HG03139 (cell line): ENCODE measurements at regions not wholly inside any gene's neighbourhood (a gene's known extent, or its start where the extent isn't known, plus 50 kb on each side); places are given as distances from the start of the nearest gene placed in this dataset.
"Not testable (repeated sequence)": the region's sequence is repeated elsewhere in the genome, so short reads cannot be mapped to it uniquely, and the experiment has no call there.

Source experiments
- ATAC-seq: cut with Tn5 transposase; IDR thresholded peaks from one replicate; pipeline ENCODE4 v1.9.1; 2021; ENCODE audit not compliant: unreplicated experiment

DNA sequence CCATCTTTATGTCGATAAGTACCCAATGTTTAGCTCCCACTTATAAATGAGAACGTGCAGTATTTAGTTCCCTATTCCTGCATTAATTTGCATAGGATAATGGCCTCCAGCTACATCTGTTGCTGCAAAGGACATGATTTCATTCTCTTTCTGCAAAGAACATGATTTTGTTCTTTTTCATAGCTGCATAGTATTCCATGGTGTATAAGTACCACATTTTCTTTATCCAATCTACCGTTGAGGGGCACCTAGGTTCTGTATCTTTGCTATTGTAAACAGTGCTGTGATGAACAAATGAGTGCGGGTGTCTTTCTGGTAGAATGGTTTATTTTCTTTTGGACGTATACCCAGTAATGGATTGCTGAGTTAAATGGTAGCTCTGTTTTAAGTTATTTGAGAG, 63.0 kb downstream of the HLX start:
- ATAC-seq: no peak

DNA sequence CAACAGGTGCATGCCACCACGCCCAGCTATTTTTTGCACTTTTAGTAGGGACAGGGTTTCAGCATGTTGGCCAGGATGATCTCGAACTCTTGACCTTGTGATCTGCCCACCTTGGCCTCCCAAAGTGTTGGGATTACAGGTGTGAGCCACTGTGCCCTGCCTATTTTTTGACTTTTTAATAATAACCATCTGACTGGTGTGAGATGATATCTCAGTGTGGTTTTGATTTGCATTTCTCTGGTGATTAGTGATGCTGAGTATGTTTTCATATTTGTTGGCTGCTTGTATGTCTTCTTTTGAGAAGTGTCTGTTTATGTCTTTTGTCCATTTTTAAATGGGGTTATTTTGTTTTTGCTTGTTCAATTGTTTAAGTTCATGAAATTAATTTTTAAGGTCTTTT, 63.7 kb downstream of the HLX start:
- ATAC-seq: not testable (repeated sequence)

DNA sequence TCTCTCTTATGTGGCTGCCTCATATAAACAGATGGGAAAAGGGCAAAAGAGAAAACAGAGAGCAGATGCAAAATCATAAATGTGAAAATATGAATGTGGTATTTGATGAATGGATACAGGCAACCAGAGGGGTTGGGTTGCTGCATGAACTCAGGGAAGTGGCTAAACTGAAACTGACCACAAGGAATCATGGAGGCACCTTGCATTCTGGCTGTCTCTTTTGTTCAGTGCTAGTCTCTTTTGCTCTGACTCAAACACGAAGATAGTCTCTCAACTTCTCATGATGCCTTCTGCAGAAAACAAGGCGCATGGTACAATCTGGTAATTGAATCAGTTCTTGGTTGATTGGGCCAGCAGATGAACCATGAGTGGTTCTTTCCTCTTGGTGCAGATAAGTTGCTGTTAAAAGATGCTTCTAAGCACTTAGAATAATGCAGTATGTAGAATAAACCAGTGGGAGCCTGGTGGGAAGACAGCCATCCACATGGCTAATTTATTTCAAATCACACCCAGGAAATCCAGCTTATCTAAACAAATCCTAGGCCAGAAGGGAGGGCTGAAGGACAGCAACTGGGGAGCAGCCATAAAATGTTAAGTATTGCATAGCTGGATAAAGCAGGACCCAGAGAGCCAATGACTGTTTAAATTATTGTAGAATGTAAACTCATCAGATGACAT, 64.2 kb downstream of the HLX start:
- no peak for ATAC-seq

- ATAC-seq: no peak
Observed at GRCh38 chr1:220950576-220950975, 71.3 kb downstream of the HLX start.

DNA sequence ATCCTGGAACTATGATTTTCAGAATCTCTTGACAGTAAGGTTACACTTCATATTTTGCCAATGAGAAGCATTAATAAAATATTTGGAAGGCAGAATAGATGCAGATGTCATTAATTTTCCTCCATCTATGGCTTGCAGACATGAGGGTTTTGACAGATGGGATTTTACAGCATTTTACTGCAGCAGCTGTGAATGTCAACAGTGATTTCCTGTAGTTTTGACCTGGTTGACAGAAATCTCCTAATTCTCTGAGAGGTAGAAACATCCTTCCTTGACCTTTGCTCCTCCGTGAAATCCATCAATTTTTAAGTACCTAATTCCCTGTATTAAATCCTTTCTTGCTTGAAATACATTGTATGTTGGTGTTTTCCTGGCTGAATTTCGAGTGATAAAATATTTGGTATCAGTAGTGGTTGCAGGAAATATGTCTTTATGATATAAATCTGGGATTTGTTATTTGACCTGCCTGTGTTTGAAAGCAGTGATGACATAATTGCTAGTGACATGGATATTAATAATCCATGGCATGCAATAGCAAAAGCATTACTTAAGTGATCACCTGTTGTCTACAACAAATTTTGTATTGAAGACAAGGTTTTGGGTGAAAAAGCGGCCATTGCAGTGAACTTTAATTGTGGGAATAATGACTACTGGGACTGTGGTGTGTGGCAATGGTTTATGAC, 73.9 kb downstream of the HLX start:
- no peak for ATAC-seq

DNA sequence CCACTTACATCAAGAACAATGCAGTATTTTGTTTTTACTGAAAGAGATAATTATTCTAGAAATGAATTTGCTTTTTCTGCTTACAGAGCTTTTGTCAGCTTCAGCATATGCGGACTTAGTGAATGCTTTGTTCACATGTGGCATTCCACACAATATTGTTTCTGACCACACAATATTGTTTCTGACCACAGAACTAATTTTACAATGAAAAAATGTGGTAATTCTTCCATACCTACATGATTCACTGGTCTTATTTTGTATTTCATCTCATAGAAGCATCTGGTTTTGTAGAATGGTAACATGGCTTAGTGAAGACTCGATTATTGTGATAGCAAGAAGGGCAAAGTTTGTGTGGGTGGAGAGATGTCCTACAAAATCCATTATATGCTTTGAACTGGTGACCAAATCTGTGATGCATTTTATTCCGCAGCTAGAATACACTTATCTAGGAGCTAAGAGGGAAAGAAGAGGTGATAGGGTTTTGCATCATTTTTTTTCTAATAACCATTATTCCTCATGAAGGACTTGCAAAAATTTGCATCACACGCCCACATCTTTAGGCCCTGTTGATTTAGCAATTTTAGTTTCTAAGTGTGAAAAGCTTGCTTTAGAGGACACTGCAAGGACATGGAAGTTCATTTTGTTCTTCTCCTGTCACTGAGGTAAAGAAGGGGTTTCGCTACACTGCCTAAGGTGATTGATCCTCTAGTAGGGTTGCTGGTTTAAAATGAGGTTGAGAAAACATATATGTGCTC, 75.3 kb downstream of the HLX start:
- no peak for ATAC-seq

- no peak for ATAC-seq
Observed at GRCh38 chr1:220955116-220955515, 75.9 kb downstream of the HLX start.

DNA sequence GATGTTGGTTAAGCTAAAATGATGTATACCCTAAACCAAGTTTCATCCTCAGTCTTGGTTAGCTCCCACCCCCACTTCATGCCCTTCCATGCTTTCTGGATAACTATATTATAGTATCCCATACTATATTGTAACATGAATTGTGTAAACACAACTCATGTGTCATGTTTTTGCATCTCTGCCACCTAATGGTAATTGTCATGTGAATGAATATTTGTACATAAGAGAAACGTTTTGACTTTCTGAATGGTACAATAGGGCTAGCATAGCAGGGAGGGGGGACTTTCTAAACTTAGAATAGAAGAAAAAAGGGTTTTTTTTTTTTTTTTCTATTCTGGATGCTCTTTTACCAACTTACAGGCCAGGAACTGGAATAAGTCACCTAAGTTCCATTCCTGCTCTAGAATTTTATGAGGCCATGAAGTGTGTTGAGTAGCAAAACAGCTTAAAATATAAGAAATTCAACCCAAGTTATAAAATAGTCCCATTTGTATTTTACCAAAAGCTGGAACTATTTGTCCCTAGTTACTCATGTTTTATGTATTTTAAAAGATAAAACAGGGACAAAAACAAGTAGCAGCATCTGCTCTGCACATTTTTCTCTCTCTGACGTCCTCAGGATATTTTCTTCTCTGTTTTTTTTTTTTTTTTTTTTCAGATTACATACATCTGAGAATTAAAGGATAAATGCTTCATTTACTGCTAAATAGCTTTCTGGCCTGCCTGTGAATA, 77.4 kb downstream of the HLX start:
- ATAC-seq: no peak

GRCh38 chr1:220957233-220957605, 78.0 kb downstream of the HLX start:
- ATAC-seq: no peak

- no peak for ATAC-seq
Observed at GRCh38 chr1:220958234-220958633, 79.0 kb downstream of the HLX start.

DNA sequence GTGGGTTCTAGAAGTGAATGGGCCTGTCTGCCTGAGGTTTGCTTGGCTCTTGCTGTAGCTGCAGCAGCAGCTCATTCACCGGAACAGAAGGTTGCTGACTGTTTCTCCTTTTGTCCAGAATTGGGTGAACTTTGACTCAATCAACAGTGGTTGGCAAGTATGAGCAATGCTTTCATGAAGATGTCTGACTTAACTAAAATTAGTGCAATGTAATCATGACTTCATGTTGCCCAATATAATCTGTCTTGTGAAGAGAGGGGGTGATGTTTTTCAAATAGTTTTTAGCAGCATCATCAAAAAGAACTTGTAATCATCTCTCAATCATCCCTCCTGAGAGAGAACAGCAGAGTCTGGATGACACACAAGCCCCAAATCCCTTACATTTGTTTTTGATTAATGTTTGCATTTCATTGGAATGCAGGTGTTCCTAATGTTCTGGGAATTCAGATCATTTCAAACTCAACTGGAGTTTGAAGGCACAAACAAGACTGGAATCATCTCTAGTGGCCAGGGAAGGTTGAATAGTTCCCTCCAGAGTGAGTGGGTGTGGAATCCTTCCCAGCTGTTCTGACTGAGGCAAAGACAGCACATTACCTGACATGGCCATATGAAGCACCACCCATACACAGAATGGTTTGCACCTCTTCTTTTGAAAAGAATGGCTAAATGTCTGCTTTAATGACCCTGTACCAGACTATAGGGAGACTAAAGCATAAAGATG, 82.9 kb downstream of the HLX start:
- ATAC-seq: no peak

DNA sequence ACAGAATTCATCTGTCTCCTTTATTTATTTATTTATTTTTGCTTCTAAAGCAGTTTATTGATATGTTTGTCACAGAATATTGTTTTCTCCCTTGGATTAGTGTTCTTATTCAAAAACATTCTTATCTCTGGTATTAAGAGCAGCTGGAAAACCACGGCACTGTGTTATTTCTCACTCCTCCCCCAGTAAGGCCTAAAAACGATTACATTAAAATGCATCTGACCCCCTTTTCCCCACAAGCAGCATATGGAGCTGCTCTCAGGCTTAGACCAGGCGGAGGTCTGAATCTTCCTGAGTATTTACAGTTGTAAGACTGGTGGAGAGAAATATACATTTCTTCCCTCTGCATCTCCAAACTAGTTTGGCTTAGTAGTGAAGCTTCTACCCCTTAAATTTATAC, 86.8 kb downstream of the HLX start:
- ATAC-seq: no peak

- ATAC-seq: no peak
Observed at GRCh38 chr1:220966473-220966872, 87.2 kb downstream of the HLX start.

GRCh38 chr1:220966881-220967611, 87.8 kb downstream of the HLX start:
- no peak for ATAC-seq

DNA sequence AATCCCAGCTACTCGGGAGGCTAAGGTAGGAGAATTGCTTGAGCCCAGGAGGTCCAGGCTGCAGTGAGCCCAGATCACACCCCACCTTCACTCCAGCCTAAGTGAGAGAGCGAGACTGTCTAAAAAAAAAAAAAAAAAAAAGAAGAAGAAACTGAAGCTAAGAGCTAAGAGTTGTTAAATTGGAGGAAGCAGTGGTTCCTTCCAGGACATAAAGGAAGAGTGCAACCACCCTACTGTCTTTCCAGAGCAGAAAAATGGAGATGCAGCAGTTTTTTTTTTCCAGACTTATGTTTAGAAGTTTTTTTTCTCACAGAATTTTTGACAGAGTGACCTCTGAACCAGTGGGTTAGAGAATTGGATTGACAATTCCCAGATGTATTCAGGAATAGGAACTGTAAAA, 88.7 kb downstream of the HLX start:
- no peak for ATAC-seq

DNA sequence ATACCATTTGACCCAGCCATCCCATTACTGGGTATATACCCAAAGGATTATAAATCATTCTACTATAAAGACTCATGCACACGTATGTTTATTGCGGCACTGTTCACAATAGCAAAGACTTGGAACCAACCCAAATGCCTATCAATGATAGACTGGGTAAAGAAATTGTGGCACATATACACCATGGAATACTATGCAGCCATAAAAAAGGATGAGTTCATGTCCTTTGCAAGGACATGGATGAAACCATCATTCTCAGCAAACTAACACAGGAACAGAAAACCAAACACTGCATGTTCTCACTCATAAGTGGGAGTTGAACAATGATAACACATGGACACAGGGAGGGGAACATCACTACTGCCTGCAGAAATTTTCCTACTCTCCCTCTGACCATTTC, 90.0 kb downstream of the HLX start:
- ATAC-seq: not testable (repeated sequence)

- ATAC-seq: no peak
Observed at GRCh38 chr1:220970311-220970710, 91.1 kb downstream of the HLX start.

- ATAC-seq: no peak
Observed at GRCh38 chr1:220971221-220971620, 92.0 kb downstream of the HLX start.

- no peak for ATAC-seq
Observed at GRCh38 chr1:220974431-220974830, 95.2 kb downstream of the HLX start.

DNA sequence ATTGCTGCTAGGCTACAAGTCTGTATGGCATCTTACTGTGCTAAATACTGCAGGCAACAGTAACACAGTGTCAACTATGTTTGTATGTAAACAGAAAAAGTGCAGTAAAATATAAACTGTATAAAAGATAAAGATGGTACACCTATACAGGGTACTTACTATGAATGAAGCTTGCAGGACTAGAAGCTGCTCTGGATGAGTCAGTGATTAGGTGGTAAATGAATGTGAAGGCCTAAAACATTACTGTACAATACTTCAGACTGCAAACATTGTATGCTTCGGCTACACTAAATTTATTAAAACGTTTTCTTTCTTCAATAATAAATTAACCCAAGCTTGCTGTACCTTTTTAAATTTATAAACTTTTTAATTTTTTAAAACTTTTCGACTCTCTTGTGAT, 97.1 kb downstream of the HLX start:
- ATAC-seq: no peak
